ENCODE measurements at regions not wholly inside any gene's neighbourhood (a gene's known extent, or its start where the extent isn't known, plus 50 kb on each side); places are given as distances from the start of the nearest gene placed in this dataset.

GRCh38 chr20:43786885-43787284 lies 60.1 kb upstream of the GTSF1L start:
- intact Hi-C loops (cut with DNase I, micrococcal nuclease), result no loop called here
- Histone ChIP-seq H3K4me3 (ENCODE audit: low read length) (no peak overlapping the region), H3K27me3 (ENCODE audit: control insufficient read depth in 1 of 2, insufficient read depth in 2 of 2, low read length in 2 of 2) (no peaks in the 10 kb centered on the region), H3K36me3 (ENCODE audit: insufficient read depth, low read length) (no peaks in the 10 kb centered on the region), H3K4me1 (ENCODE audit: insufficient read depth, low read length) (no peaks in the 10 kb centered on the region), H3K27ac (ENCODE audit: low read depth in 1 of 2, low read length in 2 of 2) (no peak overlapping the region), H3K9me3 (ENCODE audit: control insufficient read depth in 1 of 2, insufficient read depth in 1 of 2, low read length in 2 of 2) (no peaks in the 10 kb centered on the region)
- ATAC-seq (ENCODE audit: poor library complexity), result no peak
- no peaks in the 10 kb centered on the region for H3K36me3 Mint-ChIP-seq (ENCODE audit: low read depth)
- peaks cover under 1% of the 10 kb centered on the region for H3K27me3 Mint-ChIP-seq
- H3K9me3 Mint-ChIP-seq, result peaks cover 3% of the 10 kb centered on the region
- TF ChIP-seq CTCF (IDR thresholded peaks at IDR 0.05), result no peak
- CTCF ChIA-PET, result no interaction called here
- POLR2A ChIA-PET, result no interaction called here
- H3K27ac Mint-ChIP-seq, result no peak overlapping the region
- no peak for DNase-seq
- no peak overlapping the region for H3K4me3 Mint-ChIP-seq
- H3K4me1 Mint-ChIP-seq (ENCODE audit: low read depth), result peaks cover 12% of the 10 kb centered on the region

GRCh38 chr20:43781215-43781614 lies 54.4 kb upstream of the GTSF1L start:
- CTCF ChIA-PET, result no interaction called here
- peaks cover 0 to 3% of the 10 kb centered on the region in 2 experiments for H3K27me3 ChIP-seq (ENCODE audit: control insufficient read depth in 1 of 2, insufficient read depth in 2 of 2, low read length in 2 of 2)
- POLR2A ChIA-PET, result no interaction called here
- no peak overlapping the region for H3K27ac ChIP-seq (ENCODE audit: low read depth in 1 of 2, low read length in 2 of 2)
- DNase-seq (peak in 1 of 14 experiments; percentile 8), ATAC-seq (ENCODE audit: poor library complexity) (no peak)
- no peak for TF ChIP-seq CTCF (IDR thresholded peaks at IDR 0.05)
- no peaks in the 10 kb centered on the region for H3K36me3 ChIP-seq (ENCODE audit: insufficient read depth, low read length)
- peaks cover 0 to 12% of the 10 kb centered on the region in 2 experiments for H3K9me3 ChIP-seq (ENCODE audit: control insufficient read depth in 1 of 2, insufficient read depth in 1 of 2, low read length in 2 of 2)
- intact Hi-C loops (cut with DNase I, micrococcal nuclease), result no loop called here
- Mint-ChIP-seq H3K36me3 (ENCODE audit: low read depth) (no peaks in the 10 kb centered on the region), H3K9me3 (peaks cover 9% of the 10 kb centered on the region), H3K4me3 (no peak overlapping the region), H3K27ac (no peak overlapping the region), H3K4me1 (ENCODE audit: low read depth) (peaks cover 6% of the 10 kb centered on the region), H3K27me3 (no peaks in the 10 kb centered on the region)
- H3K4me3 ChIP-seq (ENCODE audit: low read length), result no peak overlapping the region
- H3K4me1 ChIP-seq (ENCODE audit: insufficient read depth, low read length), result no peaks in the 10 kb centered on the region

- Mint-ChIP-seq H3K27me3 (no peaks in the 10 kb centered on the region), H3K36me3 (ENCODE audit: low read depth) (no peaks in the 10 kb centered on the region), H3K9me3 (peaks cover 9% of the 10 kb centered on the region), H3K4me1 (ENCODE audit: low read depth) (peaks cover 6% of the 10 kb centered on the region), H3K27ac (no peak overlapping the region), H3K4me3 (no peak overlapping the region)
- ChIA-PET POLR2A (no interaction called here), CTCF (no interaction called here)
- Histone ChIP-seq H3K9me3 (ENCODE audit: control insufficient read depth in 1 of 2, insufficient read depth in 1 of 2, low read length in 2 of 2) (peaks cover 0 to 12% of the 10 kb centered on the region in 2 experiments), H3K27ac (ENCODE audit: low read depth in 1 of 2, low read length in 2 of 2) (no peak overlapping the region), H3K27me3 (ENCODE audit: control insufficient read depth in 1 of 2, insufficient read depth in 2 of 2, low read length in 2 of 2) (peaks cover 0 to 3% of the 10 kb centered on the region in 2 experiments), H3K36me3 (ENCODE audit: insufficient read depth, low read length) (no peaks in the 10 kb centered on the region), H3K4me1 (ENCODE audit: insufficient read depth, low read length) (no peaks in the 10 kb centered on the region), H3K4me3 (ENCODE audit: low read length) (no peak overlapping the region)
- intact Hi-C loops (cut with DNase I, micrococcal nuclease), result no loop called here
- DNase-seq (no peak), ATAC-seq (ENCODE audit: poor library complexity) (no peak)
- no peak for TF ChIP-seq CTCF (IDR thresholded peaks at IDR 0.05)
Observed at GRCh38 chr20:43778375-43778774, 51.6 kb upstream of the GTSF1L start.
